CD14-positive monocyte (primary cell): ENCODE measurements at regions not wholly inside any gene's neighbourhood (a gene's known extent, or its start where the extent isn't known, plus 50 kb on each side); places are given as distances from the start of the nearest gene placed in this dataset.

ENCODE experiments used
- DNase-seq, 3 donors: peaks; one replicate each; pipeline ENCODE4 v3.0.0-alpha.2; 2011 to 2022
- H2AFZ ChIP-seq: 2 replicates; pipeline ENCODE4 v1.6.0; 2012; ENCODE audit warnings: mild to moderate bottlenecking, low read depth, low read length, inconsistent platforms; ENCODE audit not compliant: insufficient read depth, poor library complexity, severe bottlenecking
- H3K27ac ChIP-seq, 2 donors: 1 replicate in 1 of 2; 2 replicates in 1 of 2; pipeline ENCODE4 v1.5.1; 2012 to 2013; ENCODE audit warnings: low read length in 2 of 2, control low read depth in 1 of 2, inconsistent platforms in 1 of 2, low read depth in 1 of 2, mild to moderate bottlenecking in 1 of 2
- H3K27me3 ChIP-seq, 2 donors: one replicate each; pipeline versions ENCODE4 v1.6.0 to v1.6.1; 2011 to 2013; ENCODE audit warnings: low read length in 2 of 2; ENCODE audit not compliant: control insufficient read depth in 2 of 2, insufficient read depth in 2 of 2
- H3K36me3 ChIP-seq, 2 donors: replicated peaks in 1 of 2; 1 replicate in 1 of 2; 2 replicates in 1 of 2; pipeline versions ENCODE4 v1.5.1 to v1.6.1; 2012 to 2013; ENCODE audit warnings: low read length in 2 of 2, control low read depth in 1 of 2, inconsistent platforms in 1 of 2, mild to moderate bottlenecking in 1 of 2; ENCODE audit not compliant: insufficient read depth in 2 of 2, control insufficient read depth in 1 of 2
- H3K4me1 ChIP-seq, 2 donors: 1 replicate in 1 of 2; 2 replicates in 1 of 2; pipeline versions ENCODE4 v1.5.1 to v1.6.1; 2012 to 2013; ENCODE audit warnings: low read length in 2 of 2, control low read depth in 1 of 2, inconsistent platforms in 1 of 2, mild to moderate bottlenecking in 1 of 2, moderate library complexity in 1 of 2; ENCODE audit not compliant: insufficient read depth in 2 of 2, control insufficient read depth in 1 of 2
- H3K4me2 ChIP-seq: replicated peaks from 2 replicates; pipeline ENCODE3; 2012; ENCODE audit warnings: low read length, moderate library complexity, mild to moderate bottlenecking; ENCODE audit not compliant: poor library complexity, severe bottlenecking; ENCODE audit errors: extremely low read depth
- H3K4me3 ChIP-seq, 3 experiments: fragments of 200-600 bp in 1 of 3; sonication (generic) in 1 of 3; replicated peaks in 1 of 3; 1 replicate in 2 of 3; 2 replicates in 1 of 3; pipeline ENCODE4 v1.5.1; 2011 to 2013; ENCODE audit warnings: low read length in 3 of 3, mild to moderate bottlenecking in 3 of 3, control low read depth in 2 of 3, low read depth in 2 of 3, inconsistent platforms in 1 of 3, moderate library complexity in 1 of 3
- H3K79me2 ChIP-seq: 2 replicates; pipeline ENCODE4 v1.6.0; 2012; ENCODE audit warnings: mild to moderate bottlenecking, control low read depth, inconsistent platforms, low read length, moderate library complexity; ENCODE audit not compliant: insufficient read depth
- H3K9ac ChIP-seq: 2 replicates; pipeline ENCODE4 v1.6.0; 2017; ENCODE audit warnings: low read length, mild to moderate bottlenecking; ENCODE audit not compliant: insufficient read depth, poor library complexity, severe bottlenecking
- H3K9me3 ChIP-seq, 2 donors: replicated peaks in 1 of 2; 1 replicate in 1 of 2; 2 replicates in 1 of 2; pipeline versions ENCODE4 v1.5.1 to v1.6.1; 2012 to 2013; ENCODE audit warnings: low read length in 2 of 2, control low read depth in 1 of 2; ENCODE audit not compliant: control insufficient read depth in 1 of 2, insufficient read depth in 1 of 2
- H4K20me1 ChIP-seq: 2 replicates; pipeline ENCODE4 v1.6.0; 2012; ENCODE audit warnings: mild to moderate bottlenecking, low read length, control low read depth, moderate library complexity; ENCODE audit not compliant: insufficient read depth
- H3K27ac Mint-ChIP-seq, 7 donors: one replicate each; pipeline ENCODE4 v1.8.0; 2020; ENCODE audit warnings: mild to moderate bottlenecking in 7 of 7, mixed read lengths in 7 of 7, moderate library complexity in 6 of 7, inconsistent platforms in 2 of 7
- H3K27me3 Mint-ChIP-seq, 3 donors: one replicate each; pipeline ENCODE4 v1.8.0; 2021 to 2022; ENCODE audit warnings: low read depth in 3 of 3, mild to moderate bottlenecking in 3 of 3, mixed read lengths in 3 of 3, moderate library complexity in 3 of 3, inconsistent platforms in 1 of 3
- H3K36me3 Mint-ChIP-seq, 2 donors: one replicate each; pipeline ENCODE4 v1.8.0; 2020; ENCODE audit warnings: mixed read lengths in 2 of 2, inconsistent platforms in 1 of 2, mild to moderate bottlenecking in 1 of 2
- H3K4me1 Mint-ChIP-seq: one replicate; pipeline ENCODE4 v1.8.0; 2020; ENCODE audit warnings: mild to moderate bottlenecking, mixed read lengths
- H3K4me3 Mint-ChIP-seq, 2 donors: one replicate each; pipeline ENCODE4 v1.8.0; 2020; ENCODE audit warnings: mild to moderate bottlenecking in 2 of 2, mixed read lengths in 2 of 2, moderate library complexity in 1 of 2
- H3K9me3 Mint-ChIP-seq, 7 donors: one replicate each; pipeline ENCODE4 v1.8.0; 2020 to 2022; ENCODE audit warnings: mixed read lengths in 7 of 7, mild to moderate bottlenecking in 6 of 7, moderate library complexity in 6 of 7, inconsistent platforms in 2 of 7
- WGBS: methylation state at CpG from one replicate; pipeline ENCODE4 v1.1.5; 2013; ENCODE audit warnings: missing lambda C conversion rate; ENCODE audit not compliant: insufficient coverage; 5-methylcytosine and 5-hydroxymethylcytosine counted together
- intact Hi-C, 2 donors: fragments of 100-400 bp; cut with micrococcal nuclease; formaldehyde crosslinking; loops; one replicate each; pipeline versions ENCODE4 v1.15.0 to v1.15.1; 2023
- TF ChIP-seq, protein P1 (sequence below): fragments of 200-600 bp; IDR thresholded peaks from one replicate; pipeline ENCODE4 v1.8.0; 2022; ENCODE audit warnings: antibody characterized with exemption, mild to moderate bottlenecking

GRCh38 chr13:64339373-64340063 is 2890.6 kb downstream of the PCDH9 start:
- Mint-ChIP-seq H3K4me1 (no peaks in the 10 kb centered on the region), H3K27me3 (no peaks in the 10 kb centered on the region), H3K9me3 (peaks cover 0 to 3% (median 0%) of the 10 kb centered on the region in 7 donors), H3K27ac (no peak overlapping the region), H3K4me3 (no peak overlapping the region), H3K36me3 (no peaks in the 10 kb centered on the region)
- no peak overlapping the region for H3K4me2 ChIP-seq
- H3K36me3 ChIP-seq = no peaks in the 10 kb centered on the region
- no peak overlapping the region for H3K9ac ChIP-seq
- H3K79me2 ChIP-seq = no peaks in the 10 kb centered on the region
- H4K20me1 ChIP-seq = no peaks in the 10 kb centered on the region
- H3K4me1 ChIP-seq = no peaks in the 10 kb centered on the region
- no peak overlapping the region for H3K4me3 ChIP-seq
- WGBS = 80% methylated on average over 2 of the region's 8 CpGs
- intact Hi-C loops = no loop called here
- TF ChIP-seq, protein P1, sequence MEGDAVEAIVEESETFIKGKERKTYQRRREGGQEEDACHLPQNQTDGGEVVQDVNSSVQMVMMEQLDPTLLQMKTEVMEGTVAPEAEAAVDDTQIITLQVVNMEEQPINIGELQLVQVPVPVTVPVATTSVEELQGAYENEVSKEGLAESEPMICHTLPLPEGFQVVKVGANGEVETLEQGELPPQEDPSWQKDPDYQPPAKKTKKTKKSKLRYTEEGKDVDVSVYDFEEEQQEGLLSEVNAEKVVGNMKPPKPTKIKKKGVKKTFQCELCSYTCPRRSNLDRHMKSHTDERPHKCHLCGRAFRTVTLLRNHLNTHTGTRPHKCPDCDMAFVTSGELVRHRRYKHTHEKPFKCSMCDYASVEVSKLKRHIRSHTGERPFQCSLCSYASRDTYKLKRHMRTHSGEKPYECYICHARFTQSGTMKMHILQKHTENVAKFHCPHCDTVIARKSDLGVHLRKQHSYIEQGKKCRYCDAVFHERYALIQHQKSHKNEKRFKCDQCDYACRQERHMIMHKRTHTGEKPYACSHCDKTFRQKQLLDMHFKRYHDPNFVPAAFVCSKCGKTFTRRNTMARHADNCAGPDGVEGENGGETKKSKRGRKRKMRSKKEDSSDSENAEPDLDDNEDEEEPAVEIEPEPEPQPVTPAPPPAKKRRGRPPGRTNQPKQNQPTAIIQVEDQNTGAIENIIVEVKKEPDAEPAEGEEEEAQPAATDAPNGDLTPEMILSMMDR = no peak
- no peak for DNase-seq
- peaks cover 0 to 5% of the 10 kb centered on the region in 2 donors for H3K9me3 ChIP-seq
- H3K27ac ChIP-seq = no peak overlapping the region
- no peaks in the 10 kb centered on the region for H3K27me3 ChIP-seq
- H2AFZ ChIP-seq = no peak overlapping the region

- Mint-ChIP-seq H3K4me3 (no peak overlapping the region), H3K36me3 (no peaks in the 10 kb centered on the region), H3K27me3 (no peaks in the 10 kb centered on the region), H3K27ac (no peak overlapping the region), H3K9me3 (peaks cover 0 to 4% (median under 1%) of the 10 kb centered on the region in 7 donors), H3K4me1 (no peaks in the 10 kb centered on the region)
- Histone ChIP-seq H3K4me2 (no peak overlapping the region), H3K4me1 (no peaks in the 10 kb centered on the region), H4K20me1 (no peaks in the 10 kb centered on the region), H3K79me2 (no peaks in the 10 kb centered on the region), H3K9ac (no peak overlapping the region), H3K4me3 (no peak overlapping the region), H3K27ac (no peak overlapping the region), H2AFZ (no peak overlapping the region), H3K36me3 (no peaks in the 10 kb centered on the region), H3K27me3 (no peaks in the 10 kb centered on the region), H3K9me3 (peaks cover 4 to 12% of the 10 kb centered on the region in 2 donors)
- TF ChIP-seq, protein P1 = no peak
- WGBS = no CpG with 5 or more reads among the region's 1 CpG
- DNase-seq = no peak
- intact Hi-C loops = no loop called here
These were observed 2891.5 kb downstream of the PCDH9 start for GRCh38 chr13:64338671-64339070.
